NT2/D1 (cell line): ENCODE measurements at regions not wholly inside any gene's neighbourhood (a gene's known extent, or its start where the extent isn't known, plus 50 kb on each side); places are given as distances from the start of the nearest gene placed in this dataset.

Experiments used
- SUZ12 ChIP-seq: IDR thresholded peaks from 2 replicates; pipeline ENCODE4 v1.6.1; 2011; ENCODE audit not compliant: insufficient read length, insufficient read depth; ENCODE audit errors: extremely low read depth
- YY1 ChIP-seq: IDR thresholded peaks from 2 replicates; pipeline ENCODE4 v1.6.1; 2011; ENCODE audit not compliant: insufficient read length, insufficient read depth
- ZNF274 ChIP-seq: IDR thresholded peaks from 2 replicates; pipeline ENCODE4 v1.6.1; 2011; ENCODE audit warnings: mild to moderate bottlenecking, low read depth, low read length

DNA sequence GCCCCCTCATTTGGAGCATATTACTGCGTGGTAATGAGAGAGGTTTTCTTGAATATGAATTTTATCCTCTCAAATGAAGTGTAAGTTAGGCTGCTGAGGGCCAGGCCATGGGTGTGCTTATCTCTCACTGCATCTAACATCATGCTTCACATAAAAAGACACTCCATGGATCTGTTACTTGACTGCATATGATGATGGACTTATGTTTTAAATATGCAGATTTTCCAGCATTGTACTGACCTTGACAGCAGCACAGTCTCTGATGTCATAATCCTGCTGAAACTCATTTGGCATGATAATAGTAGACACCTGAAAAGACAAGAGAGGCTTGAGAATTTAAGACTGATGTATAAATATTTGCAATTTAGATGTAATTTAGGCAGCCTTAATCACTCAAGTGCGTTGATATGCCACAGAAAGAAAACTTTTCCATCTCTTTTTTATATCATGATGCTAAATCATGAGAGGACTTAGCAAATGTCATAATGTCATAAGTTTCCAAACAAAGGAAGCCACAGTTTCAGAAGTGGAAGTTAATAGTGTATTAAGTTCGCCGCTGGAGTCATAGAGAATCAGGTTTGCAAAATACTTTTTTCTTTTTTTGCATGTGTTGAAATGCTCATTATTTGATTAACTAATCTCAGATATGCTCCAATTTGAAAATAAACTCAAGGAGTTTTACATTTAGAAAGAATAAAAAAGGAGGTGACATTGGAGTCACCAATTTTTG is 62.7 kb upstream of the CD302 start:
- no peak for TF ChIP-seq YY1
- TF ChIP-seq SUZ12, result no peak
- TF ChIP-seq ZNF274, result no peak
